CD8-positive, alpha-beta memory T cell (primary cell): ENCODE measurements at regions not wholly inside any gene's neighbourhood (a gene's known extent, or its start where the extent isn't known, plus 50 kb on each side); places are given as distances from the start of the nearest gene placed in this dataset.
"Not testable (repeated sequence)": the region's sequence is repeated elsewhere in the genome, so short reads cannot be mapped to it uniquely, and the experiment has no call there.

Experiments used
- CTCF ChIA-PET: fragments of 350-600 bp; sonication (Branson Sonifier 250); formaldehyde crosslinking; loops from one replicate; lab custom pipeline; 2021; ENCODE audit warnings: antibody characterized with exemption; lab: Charles Lee
- POLR2A ChIA-PET: fragments of 350-600 bp; sonication (Branson Sonifier 250); formaldehyde crosslinking; loops from one replicate; lab custom pipeline; 2021; ENCODE audit warnings: antibody characterized with exemption; lab: Charles Lee
- DNase-seq, 5 donors: peaks; one replicate each; pipeline versions ENCODE4 v3.0.0 to v3.0.0-alpha.2; 2020 to 2022; ENCODE audit warnings: mixed read lengths in 1 of 5
- H3K27ac ChIP-seq: one replicate; pipeline ENCODE4 v1.7.0; 2013; ENCODE audit warnings: low read depth, mild to moderate bottlenecking, low read length, moderate library complexity
- H3K27me3 ChIP-seq: 2 replicates; pipeline ENCODE4 v1.7.0; 2013; ENCODE audit warnings: low read length, mild to moderate bottlenecking; ENCODE audit not compliant: insufficient read depth, poor library complexity, severe bottlenecking
- H3K36me3 ChIP-seq: 2 replicates; pipeline ENCODE4 v1.7.0; 2013; ENCODE audit warnings: mild to moderate bottlenecking, low read length, moderate library complexity; ENCODE audit not compliant: insufficient read depth
- H3K4me1 ChIP-seq: 2 replicates; pipeline ENCODE4 v1.7.0; 2013; ENCODE audit warnings: mild to moderate bottlenecking, low read length, moderate library complexity; ENCODE audit not compliant: insufficient read depth
- H3K4me3 ChIP-seq: 2 replicates; pipeline ENCODE4 v1.7.0; 2013; ENCODE audit warnings: mild to moderate bottlenecking, low read length
- H3K9me3 ChIP-seq: 2 replicates; pipeline ENCODE4 v1.7.0; 2013; ENCODE audit warnings: mild to moderate bottlenecking, low read length
- H3K27ac Mint-ChIP-seq, 8 donors: one replicate each; pipeline ENCODE4 v1.8.0; 2020 to 2021; ENCODE audit warnings: mixed read lengths in 8 of 8, mild to moderate bottlenecking in 6 of 8, inconsistent platforms in 3 of 8, moderate library complexity in 3 of 8
- H3K27me3 Mint-ChIP-seq, 2 donors: one replicate each; pipeline ENCODE4 v1.8.0; 2020 to 2021; ENCODE audit warnings: mixed read lengths in 2 of 2, mild to moderate bottlenecking in 1 of 2, moderate library complexity in 1 of 2
- H3K36me3 Mint-ChIP-seq, 3 donors: one replicate each; pipeline ENCODE4 v1.8.0; 2020 to 2021; ENCODE audit warnings: mixed read lengths in 3 of 3, inconsistent platforms in 1 of 3, mild to moderate bottlenecking in 1 of 3
- H3K4me1 Mint-ChIP-seq, 3 donors: one replicate each; pipeline ENCODE4 v1.8.0; 2020 to 2021; ENCODE audit warnings: mixed read lengths in 3 of 3, inconsistent platforms in 1 of 3, mild to moderate bottlenecking in 1 of 3
- H3K4me3 Mint-ChIP-seq, 7 donors: one replicate each; pipeline ENCODE4 v1.8.0; 2020 to 2021; ENCODE audit warnings: mixed read lengths in 7 of 7, mild to moderate bottlenecking in 6 of 7, moderate library complexity in 4 of 7, inconsistent platforms in 2 of 7
- H3K9me3 Mint-ChIP-seq, 5 donors: one replicate each; pipeline ENCODE4 v1.8.0; 2020 to 2022; ENCODE audit warnings: mixed read lengths in 5 of 5, mild to moderate bottlenecking in 3 of 5, moderate library complexity in 2 of 5, inconsistent platforms in 1 of 5

GRCh38 chr4:149202117-149202516, 613.5 kb downstream of the IQCM start:
- no peaks in the 10 kb centered on the region for H3K4me1 ChIP-seq

DNA sequence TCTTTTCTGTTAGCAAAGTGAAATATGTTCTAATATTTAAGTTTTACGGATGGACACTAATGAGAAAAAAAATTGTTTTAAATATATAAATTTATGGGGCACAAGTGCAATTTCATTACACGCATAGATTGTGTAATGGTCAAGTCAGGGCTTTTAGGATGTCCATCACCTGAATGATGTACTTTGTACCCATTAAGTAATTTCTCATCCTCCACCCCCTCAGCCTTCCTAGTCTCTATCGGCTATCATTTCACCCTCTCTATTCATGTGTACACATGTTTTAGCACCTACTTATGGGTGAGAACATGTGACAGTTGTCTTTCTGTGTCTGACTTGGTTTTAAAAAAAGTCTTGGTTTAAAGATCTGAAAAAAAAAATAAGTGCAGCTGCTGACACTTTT, 616.0 kb downstream of the IQCM start:
- no peak for DNase-seq
- Mint-ChIP-seq H3K27ac (no peak overlapping the region), H3K4me3 (no peak overlapping the region), H3K36me3 (no peaks in the 10 kb centered on the region), H3K9me3 (no peaks in the 10 kb centered on the region), H3K4me1 (no peaks in the 10 kb centered on the region), H3K27me3 (peaks cover 0 to 1% of the 10 kb centered on the region in 2 donors)
- no peak overlapping the region for H3K27ac ChIP-seq
- H3K36me3 ChIP-seq: no peaks in the 10 kb centered on the region
- no peaks in the 10 kb centered on the region for H3K9me3 ChIP-seq
- ChIA-PET POLR2A (no interaction called here), CTCF (no interaction called here)
- H3K27me3 ChIP-seq: no peaks in the 10 kb centered on the region
- no peaks in the 10 kb centered on the region for H3K4me1 ChIP-seq
- H3K4me3 ChIP-seq: no peak overlapping the region

More at GRCh38 chr4:149202117-149202516, 613.5 kb downstream of the IQCM start:
- Mint-ChIP-seq H3K27ac (no peak overlapping the region), H3K4me1 (no peaks in the 10 kb centered on the region), H3K36me3 (no peaks in the 10 kb centered on the region), H3K4me3 (no peak overlapping the region), H3K27me3 (peaks cover 0 to 1% of the 10 kb centered on the region in 2 donors), H3K9me3 (no peaks in the 10 kb centered on the region)
- H3K9me3 ChIP-seq: no peaks in the 10 kb centered on the region
- DNase-seq: no peak
- ChIA-PET POLR2A (no interaction called here), CTCF (no interaction called here)
- no peak overlapping the region for H3K4me3 ChIP-seq
- H3K27me3 ChIP-seq: no peaks in the 10 kb centered on the region
- H3K27ac ChIP-seq: no peak overlapping the region
- no peaks in the 10 kb centered on the region for H3K36me3 ChIP-seq

DNA sequence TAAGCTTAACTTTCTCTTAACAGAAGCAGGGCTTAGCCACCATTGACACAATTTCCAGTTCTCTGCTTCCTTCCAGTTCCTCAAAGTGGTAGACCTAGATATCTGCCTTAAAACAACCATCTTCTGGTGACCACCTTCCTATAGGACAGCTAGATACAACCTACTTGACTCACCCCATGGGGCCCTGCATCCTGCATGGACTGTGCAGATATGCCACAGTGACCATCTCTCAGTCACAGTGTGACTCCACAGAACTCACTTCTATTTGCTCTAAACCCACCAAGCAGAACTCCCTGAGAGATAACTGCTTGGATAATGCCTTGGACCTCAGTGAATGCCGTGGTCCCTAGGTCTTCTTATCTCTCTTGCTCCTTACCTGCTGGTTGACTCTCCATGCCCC, 621.6 kb downstream of the IQCM start:
- Mint-ChIP-seq H3K36me3 (no peaks in the 10 kb centered on the region), H3K4me1 (no peaks in the 10 kb centered on the region), H3K27me3 (no peaks in the 10 kb centered on the region), H3K27ac (no peak overlapping the region), H3K9me3 (no peaks in the 10 kb centered on the region), H3K4me3 (no peak overlapping the region)
- H3K27me3 ChIP-seq: no peaks in the 10 kb centered on the region
- no peaks in the 10 kb centered on the region for H3K9me3 ChIP-seq
- H3K27ac ChIP-seq: no peak overlapping the region
- no peak overlapping the region for H3K4me3 ChIP-seq
- ChIA-PET POLR2A (no interaction called here), CTCF (no interaction called here)
- H3K36me3 ChIP-seq: no peaks in the 10 kb centered on the region
- no peaks in the 10 kb centered on the region for H3K4me1 ChIP-seq
- DNase-seq: no peak

GRCh38 chr4:149187726-149188125, 627.9 kb downstream of the IQCM start:
- POLR2A ChIA-PET: no interaction called here
- H3K27me3 Mint-ChIP-seq: no peaks in the 10 kb centered on the region
- DNase-seq: no peak
- no peak overlapping the region for H3K27ac ChIP-seq
- no peaks in the 10 kb centered on the region for H3K9me3 Mint-ChIP-seq
- H3K4me1 Mint-ChIP-seq: no peaks in the 10 kb centered on the region
- no peak overlapping the region for H3K4me3 ChIP-seq
- H3K36me3 ChIP-seq: no peaks in the 10 kb centered on the region
- H3K36me3 Mint-ChIP-seq: no peaks in the 10 kb centered on the region
- no peaks in the 10 kb centered on the region for H3K27me3 ChIP-seq
- H3K9me3 ChIP-seq: no peaks in the 10 kb centered on the region
- no peak overlapping the region for H3K27ac Mint-ChIP-seq
- H3K4me1 ChIP-seq: no peaks in the 10 kb centered on the region
- no peak overlapping the region for H3K4me3 Mint-ChIP-seq
- CTCF ChIA-PET: no interaction called here

GRCh38 chr4:149183638-149184037, 632.0 kb downstream of the IQCM start:
- H3K4me3 Mint-ChIP-seq: no peak overlapping the region
- CTCF ChIA-PET: no interaction called here

DNA sequence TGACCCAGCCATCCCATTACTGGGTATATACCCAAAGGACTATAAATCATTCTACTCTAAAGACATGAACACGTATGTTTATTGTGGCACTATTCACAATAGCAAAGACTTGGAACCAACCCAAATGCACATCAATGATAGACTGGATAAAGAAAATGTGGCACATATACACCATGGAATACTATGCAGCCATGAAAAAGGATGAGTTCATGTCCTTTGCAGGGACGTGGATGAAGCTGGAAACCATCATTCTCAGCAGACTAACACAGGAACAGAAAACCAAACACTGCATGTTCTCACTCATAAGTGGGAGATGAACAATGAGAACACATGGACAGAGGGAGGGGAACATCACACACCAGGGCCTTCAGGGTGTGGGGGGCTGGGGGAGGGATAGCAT, 634.2 kb downstream of the IQCM start:
- H3K4me3 ChIP-seq, H3K9me3 ChIP-seq, H3K27ac ChIP-seq, H3K4me1 Mint-ChIP-seq, DNase-seq, H3K4me3 Mint-ChIP-seq, H3K27me3 ChIP-seq, H3K36me3 Mint-ChIP-seq, H3K4me1 ChIP-seq, CTCF ChIA-PET, H3K27me3 Mint-ChIP-seq, POLR2A ChIA-PET, H3K36me3 ChIP-seq, H3K27ac Mint-ChIP-seq: not testable (repeated sequence)
- peaks cover 4 to 12% (median 8%) of the 10 kb centered on the region in 5 donors for H3K9me3 Mint-ChIP-seq

More at GRCh38 chr4:149183638-149184037, 632.0 kb downstream of the IQCM start:
- Mint-ChIP-seq H3K36me3 (no peaks in the 10 kb centered on the region), H3K4me1 (no peaks in the 10 kb centered on the region), H3K27me3 (no peaks in the 10 kb centered on the region), H3K9me3 (peaks cover 4 to 12% (median 6%) of the 10 kb centered on the region in 5 donors), H3K27ac (no peak overlapping the region)
- Histone ChIP-seq H3K9me3 (no peaks in the 10 kb centered on the region), H3K27ac (no peak overlapping the region), H3K4me3 (no peak overlapping the region), H3K27me3 (no peaks in the 10 kb centered on the region), H3K4me1 (no peaks in the 10 kb centered on the region), H3K36me3 (no peaks in the 10 kb centered on the region)
- POLR2A ChIA-PET: no interaction called here
- no peak for DNase-seq

GRCh38 chr4:149176039-149176438, 639.6 kb downstream of the IQCM start:
- POLR2A ChIA-PET: no interaction called here
- Mint-ChIP-seq H3K4me3 (no peak overlapping the region), H3K36me3 (no peaks in the 10 kb centered on the region), H3K9me3 (peaks cover under 1 to 12% (median 8%) of the 10 kb centered on the region in 5 donors), H3K4me1 (no peaks in the 10 kb centered on the region), H3K27me3 (no peaks in the 10 kb centered on the region), H3K27ac (no peak overlapping the region)
- no peak overlapping the region for H3K4me3 ChIP-seq
- H3K36me3 ChIP-seq: no peaks in the 10 kb centered on the region
- H3K27me3 ChIP-seq: no peaks in the 10 kb centered on the region
- no peak overlapping the region for H3K27ac ChIP-seq
- no peak for DNase-seq
- CTCF ChIA-PET: no interaction called here
- H3K4me1 ChIP-seq: no peaks in the 10 kb centered on the region
- no peaks in the 10 kb centered on the region for H3K9me3 ChIP-seq

GRCh38 chr4:149175549-149175948, 640.1 kb downstream of the IQCM start:
- Mint-ChIP-seq H3K36me3 (no peaks in the 10 kb centered on the region), H3K4me3 (no peak overlapping the region), H3K9me3 (peaks cover 0 to 8% (median 7%) of the 10 kb centered on the region in 5 donors), H3K4me1 (no peaks in the 10 kb centered on the region), H3K27ac (no peak overlapping the region), H3K27me3 (no peaks in the 10 kb centered on the region)
- DNase-seq: no peak
- CTCF ChIA-PET: no interaction called here
- no peaks in the 10 kb centered on the region for H3K9me3 ChIP-seq
- POLR2A ChIA-PET: no interaction called here
- H3K27ac ChIP-seq: no peak overlapping the region
- no peaks in the 10 kb centered on the region for H3K36me3 ChIP-seq
- H3K27me3 ChIP-seq: no peaks in the 10 kb centered on the region
- no peak overlapping the region for H3K4me3 ChIP-seq
- no peaks in the 10 kb centered on the region for H3K4me1 ChIP-seq
